Islet of Langerhans (tissue), 1 donor: ENCODE measurements at regions not wholly inside any gene's neighbourhood (a gene's known extent, or its start where the extent isn't known, plus 50 kb on each side); places are given as distances from the start of the nearest gene placed in this dataset.
"Not testable (repeated sequence)": the region's sequence is repeated elsewhere in the genome, so short reads cannot be mapped to it uniquely, and the experiment has no call there.

ENCODE experiments used
- FAIRE-seq: peaks from one replicate; lab custom pipeline; 2011; peaks lifted over from hg19 to GRCh38; lab: Jason Lieb, UNC

- FAIRE-seq, result no peak
Measured at GRCh38 chr5:142405814-142406395, 81.1 kb upstream of the SPRY4 start.

GRCh38 chr5:142405023-142405422 is 80.2 kb upstream of the SPRY4 start:
- no peak for FAIRE-seq

DNA sequence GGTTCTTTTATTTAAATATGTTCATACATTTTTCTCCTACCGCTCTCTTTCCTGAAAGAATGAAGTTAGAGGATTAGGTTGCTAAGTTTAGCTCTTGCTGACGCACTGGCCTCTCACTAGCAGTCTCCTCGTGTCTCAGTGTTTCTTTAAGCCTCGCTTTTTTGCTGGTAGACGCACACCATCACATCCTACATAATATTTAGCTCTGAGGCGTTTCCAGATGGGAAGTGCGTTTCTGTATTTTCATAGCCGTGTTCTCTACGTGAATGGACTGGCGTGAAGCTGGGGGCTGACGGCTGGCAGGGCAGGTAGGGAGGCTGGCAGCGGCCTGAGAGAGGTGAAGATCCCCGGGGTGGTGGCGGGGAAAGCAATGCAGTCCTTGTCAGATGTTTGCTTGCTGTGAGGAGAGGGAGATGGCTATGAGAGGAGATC is 79.2 kb upstream of the SPRY4 start:
- no peak for FAIRE-seq

- FAIRE-seq, result no peak
Measured at GRCh38 chr5:142403583-142403982, 78.8 kb upstream of the SPRY4 start.

GRCh38 chr5:142402752-142403318 is 78.0 kb upstream of the SPRY4 start:
- no peak for FAIRE-seq

DNA sequence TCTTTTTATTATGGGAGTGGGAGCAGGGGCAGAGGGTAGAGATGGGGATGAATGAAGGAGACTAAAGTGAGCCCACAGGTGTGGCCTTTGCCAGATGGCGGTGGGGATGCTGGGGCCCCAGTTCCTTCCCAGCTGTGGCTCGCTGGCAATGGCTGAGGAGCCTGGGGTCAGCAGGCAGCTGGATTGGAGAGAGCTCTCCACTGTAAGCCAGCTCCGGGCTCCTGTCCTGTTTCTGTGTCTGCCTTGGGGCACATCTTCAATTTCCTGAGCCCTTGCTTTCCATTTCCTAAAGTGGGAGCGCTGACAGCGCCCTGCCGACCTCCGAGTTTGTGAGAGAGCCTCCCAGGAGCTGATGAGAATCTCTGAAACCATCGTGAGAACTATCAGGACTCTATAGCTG is 75.6 kb upstream of the SPRY4 start:
- no peak for FAIRE-seq

DNA sequence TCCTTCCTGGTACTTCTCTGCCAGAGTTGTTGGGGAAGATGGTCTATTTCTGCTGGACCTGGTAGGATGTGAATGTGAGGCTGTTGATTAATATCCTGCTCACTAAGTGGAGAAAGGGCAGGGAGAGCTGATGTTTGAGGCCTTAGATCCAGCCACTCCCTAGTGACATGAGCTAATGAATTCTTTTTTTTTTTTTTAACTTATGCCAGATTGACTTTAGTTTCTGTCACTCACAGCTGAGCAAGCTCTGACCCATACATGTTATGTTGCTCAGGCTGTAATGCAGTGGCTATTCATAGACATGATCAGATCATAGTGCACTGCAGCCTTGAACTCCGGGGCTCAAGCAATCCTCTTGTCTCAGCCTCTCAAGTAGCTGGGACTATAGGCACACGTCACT is 75.1 kb upstream of the SPRY4 start:
- FAIRE-seq, result no peak

DNA sequence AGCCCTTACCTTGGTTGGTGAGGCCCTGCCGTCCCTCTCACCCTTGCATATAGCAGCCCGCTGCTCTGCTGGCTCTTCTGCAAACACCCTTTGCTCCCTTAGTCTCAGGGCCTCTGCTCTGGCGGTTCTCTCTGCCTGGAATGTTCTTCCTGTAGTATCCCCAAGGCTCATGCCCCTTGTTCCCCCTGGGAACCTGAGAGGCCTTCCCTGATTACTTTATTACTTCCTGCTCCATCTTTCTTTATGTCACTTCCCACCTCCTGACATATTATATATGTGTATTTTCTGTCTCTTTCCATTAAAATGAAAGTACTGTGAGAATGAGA is 73.9 kb upstream of the SPRY4 start:
- FAIRE-seq, result no peak

GRCh38 chr5:142398011-142398729 is 73.3 kb upstream of the SPRY4 start:
- FAIRE-seq, result not testable (repeated sequence)

DNA sequence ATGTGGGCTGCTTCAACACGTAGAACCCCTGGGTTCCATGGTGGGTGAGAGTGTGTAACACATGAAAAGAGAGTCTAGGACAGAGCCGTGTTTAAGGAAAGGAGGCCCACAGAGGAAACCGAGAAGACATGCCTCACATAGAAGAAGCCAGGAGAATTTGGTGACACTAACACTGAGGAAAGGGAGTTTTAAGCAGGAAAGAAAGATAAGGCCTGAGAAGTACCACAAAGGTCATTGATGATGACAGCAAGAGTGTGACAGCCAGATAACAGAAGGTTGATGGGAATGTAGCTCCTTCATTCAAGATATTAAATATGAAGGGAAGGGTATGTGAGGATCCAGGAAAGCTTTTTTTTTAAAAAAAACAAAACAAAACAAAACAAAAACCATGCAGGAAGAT is 72.4 kb upstream of the SPRY4 start:
- FAIRE-seq, result no peak

- FAIRE-seq, result no peak
Measured at GRCh38 chr5:142396436-142397038, 71.7 kb upstream of the SPRY4 start.

DNA sequence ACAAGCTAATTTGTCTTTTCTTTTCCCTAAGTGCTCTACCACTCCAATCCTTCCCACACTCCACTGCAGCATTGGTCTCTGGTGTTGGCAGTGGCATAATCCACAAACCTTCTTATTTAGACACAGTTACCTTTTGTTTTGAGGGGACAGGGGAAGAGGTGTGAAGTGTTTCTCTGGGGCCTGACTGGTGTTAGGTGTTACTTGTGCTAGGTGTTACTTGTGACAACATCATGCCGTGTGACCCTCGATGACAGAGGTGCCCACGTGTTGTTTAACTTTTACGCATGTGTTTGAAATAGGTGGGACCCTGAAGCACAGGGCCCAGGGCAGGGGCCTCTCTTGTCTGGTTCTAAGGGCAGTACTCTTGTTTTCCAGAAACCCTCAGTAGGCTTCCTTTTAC is 70.5 kb upstream of the SPRY4 start:
- FAIRE-seq, result no peak

- no peak for FAIRE-seq
Measured at GRCh38 chr5:142391058-142391845, 66.4 kb upstream of the SPRY4 start.

DNA sequence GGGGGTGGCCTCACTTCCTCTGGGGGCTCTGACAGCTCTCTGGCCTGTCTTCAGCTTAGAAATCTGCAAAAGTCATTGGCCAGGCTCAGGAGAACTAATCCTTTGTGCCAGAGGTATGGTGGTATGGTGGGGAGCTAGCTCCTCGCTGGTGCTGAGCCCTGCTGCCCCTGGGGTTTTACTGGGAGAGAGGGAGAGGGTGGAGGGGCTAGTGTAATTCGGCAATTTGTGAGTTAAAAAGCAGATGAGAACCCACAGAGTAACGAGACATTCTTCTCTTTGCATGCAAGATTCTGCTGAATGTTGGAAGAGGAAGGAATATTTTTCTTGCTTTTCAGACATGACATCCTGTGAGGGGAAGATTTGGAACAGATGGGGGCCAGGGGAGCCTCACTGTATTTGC is 65.5 kb upstream of the SPRY4 start:
- no peak for FAIRE-seq

GRCh38 chr5:142388696-142389095 is 63.9 kb upstream of the SPRY4 start:
- no peak for FAIRE-seq

GRCh38 chr5:142387024-142387682 is 62.3 kb upstream of the SPRY4 start:
- no peak for FAIRE-seq

DNA sequence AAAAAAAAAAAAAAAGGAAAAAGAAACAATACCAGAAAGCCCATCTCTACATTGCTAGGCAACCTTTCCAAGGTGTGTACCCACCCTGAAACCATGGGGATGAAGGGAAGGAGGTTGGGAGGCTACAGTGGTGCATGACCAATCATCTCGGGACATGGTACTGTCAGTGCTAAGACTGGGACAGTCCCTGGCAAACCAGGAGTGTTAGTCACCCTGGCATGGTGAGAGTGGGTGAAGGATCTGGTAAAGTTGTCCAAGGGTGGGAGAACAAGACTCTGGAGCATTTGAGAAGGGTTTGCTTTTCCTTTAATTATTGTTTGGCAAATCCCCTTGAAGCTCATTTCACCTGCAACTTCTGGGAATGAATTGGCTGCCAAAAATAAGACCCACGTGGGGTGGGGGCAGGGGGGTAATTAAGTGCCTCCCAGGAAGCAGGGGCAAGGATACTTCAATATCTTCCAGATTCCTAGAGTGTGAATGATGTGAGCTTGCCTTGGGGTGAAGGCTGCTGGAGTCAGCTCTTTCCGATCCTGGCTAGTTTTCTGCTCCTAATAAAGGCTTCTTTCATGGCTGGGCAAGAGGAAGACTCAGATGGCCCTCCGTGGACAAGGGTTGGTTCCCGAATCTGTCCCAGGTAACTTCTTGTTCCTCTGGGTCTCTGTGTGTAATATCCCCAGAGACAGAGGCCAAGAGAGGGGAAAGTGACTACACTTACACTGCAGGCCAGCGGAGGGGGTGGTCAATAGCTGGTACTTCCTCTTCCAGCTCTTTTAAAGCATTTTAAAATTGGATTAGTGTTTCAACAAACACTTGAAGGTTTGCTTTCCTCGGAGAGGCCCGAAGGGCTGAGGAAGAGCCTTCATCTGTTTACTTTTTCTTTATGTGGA is 61.6 kb upstream of the SPRY4 start:
- FAIRE-seq, result no peak

GRCh38 chr5:142385194-142385593 is 60.4 kb upstream of the SPRY4 start:
- no peak for FAIRE-seq

- no peak for FAIRE-seq
Measured at GRCh38 chr5:142384014-142384413, 59.2 kb upstream of the SPRY4 start.

- no peak for FAIRE-seq
Measured at GRCh38 chr5:142382186-142382585, 57.4 kb upstream of the SPRY4 start.
